Thymus (tissue), 11 donors: ENCODE measurements at regions not wholly inside any gene's neighbourhood (a gene's known extent, or its start where the extent isn't known, plus 50 kb on each side); places are given as distances from the start of the nearest gene placed in this dataset.

Experiments used
- DNase-seq, 9 donors: peaks; one replicate each; pipeline ENCODE4 v3.0.0-alpha.2; 2013; ENCODE audit warnings: low spot score in 9 of 9, low read depth in 6 of 9, missing footprints in 1 of 9
- H3K27ac ChIP-seq, 2 donors: one replicate each; pipeline ENCODE4 v1.5.1; 2013; ENCODE audit warnings: control low read depth in 1 of 2, low read depth in 1 of 2, low read length in 1 of 2, mild to moderate bottlenecking in 1 of 2, moderate library complexity in 1 of 2
- H3K27me3 ChIP-seq, 2 donors: one replicate each; pipeline ENCODE4 v1.5.1; 2013; ENCODE audit warnings: low read length in 1 of 2; ENCODE audit not compliant: control insufficient read depth in 2 of 2, insufficient read depth in 1 of 2
- H3K36me3 ChIP-seq, 2 donors: one replicate each; pipeline ENCODE4 v1.5.1; 2013; ENCODE audit warnings: low read length in 1 of 2, mild to moderate bottlenecking in 1 of 2, moderate library complexity in 1 of 2; ENCODE audit not compliant: control insufficient read depth in 2 of 2, insufficient read depth in 2 of 2
- H3K4me1 ChIP-seq, 2 donors: one replicate each; pipeline ENCODE4 v1.5.1; 2013; ENCODE audit warnings: low read length in 2 of 2; ENCODE audit not compliant: control insufficient read depth in 2 of 2, insufficient read depth in 2 of 2
- H3K4me3 ChIP-seq, 2 donors: one replicate each; pipeline ENCODE4 v1.5.1; 2013; ENCODE audit warnings: low read length in 2 of 2, control low read depth in 1 of 2, mild to moderate bottlenecking in 1 of 2
- H3K9me3 ChIP-seq, 2 donors: one replicate each; pipeline ENCODE4 v1.5.1; 2013; ENCODE audit warnings: low read length in 1 of 2, mild to moderate bottlenecking in 1 of 2; ENCODE audit not compliant: control insufficient read depth in 2 of 2, insufficient read depth in 1 of 2
- WGBS: extraction: QIAGEN DNeasy Blood & Tissue Kit; methylation state at CpG from one replicate; pipeline ENCODE4 v1.1.7; 2013; 5-methylcytosine and 5-hydroxymethylcytosine counted together
- donor health status: healthy.

DNA sequence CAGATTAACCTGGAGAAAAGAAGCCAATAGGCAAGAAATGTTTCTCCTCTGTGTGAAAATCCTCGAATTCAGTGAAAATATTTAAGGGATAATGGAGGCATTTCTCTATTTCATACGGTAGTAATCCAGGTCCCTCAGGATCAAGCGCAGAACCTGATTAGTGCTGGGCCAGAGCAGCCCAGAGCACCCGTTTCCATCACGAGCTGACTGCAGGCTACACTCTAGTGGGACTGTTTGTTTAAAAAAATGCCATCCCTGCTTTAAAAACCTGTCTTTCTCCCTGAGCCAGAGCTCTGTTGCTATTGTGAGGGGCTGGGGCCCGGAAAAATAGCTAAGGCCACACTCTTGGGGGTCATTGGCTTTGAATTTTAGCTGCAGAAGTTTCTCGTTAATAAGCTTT lies 223.2 kb upstream of the E2F8 start:
- Histone ChIP-seq H3K27me3 (no peaks in the 10 kb centered on the region), H3K4me3 (no peak overlapping the region), H3K36me3 (no peaks in the 10 kb centered on the region), H3K27ac (no peak overlapping the region), H3K4me1 (no peaks in the 10 kb centered on the region), H3K9me3 (no peaks in the 10 kb centered on the region)
- DNase-seq = no peak
- WGBS = 89% methylated on average over 7 of the region's 7 CpGs

DNA sequence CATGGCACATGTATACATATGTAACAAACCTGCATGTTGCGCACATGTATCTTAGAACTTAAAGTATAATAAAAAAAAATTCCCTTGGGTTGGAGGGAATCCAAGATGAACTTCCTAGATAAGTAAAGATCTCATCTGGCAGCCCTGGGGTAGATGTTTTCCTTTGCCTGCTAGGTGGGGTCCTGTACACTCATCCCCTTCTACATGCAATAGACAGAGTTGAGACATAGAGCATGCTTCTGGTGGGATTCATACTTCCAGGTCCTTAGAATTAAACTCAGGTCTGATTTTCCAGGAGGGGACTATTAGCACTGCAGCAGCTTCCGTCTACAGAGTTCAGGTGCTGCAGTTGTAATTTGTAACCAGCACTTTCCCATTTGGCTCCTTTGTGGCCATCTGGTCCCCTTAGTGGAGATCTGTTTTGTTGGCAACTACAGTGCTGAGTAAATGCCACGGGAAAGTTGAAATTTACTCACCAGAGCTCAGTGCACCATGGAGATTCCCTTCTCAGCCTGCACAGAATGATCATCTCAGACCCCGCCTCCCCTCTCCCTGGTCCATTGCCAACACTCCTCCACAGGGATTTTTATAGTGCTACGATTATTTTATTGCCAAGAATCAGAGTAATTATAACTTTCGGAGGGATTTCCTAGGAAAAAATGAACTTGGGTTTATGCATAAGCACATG lies 220.1 kb upstream of the E2F8 start:
- 76% methylated on average over 6 of the region's 6 CpGs for WGBS
- Histone ChIP-seq H3K27ac (no peak overlapping the region), H3K4me3 (no peak overlapping the region), H3K9me3 (no peaks in the 10 kb centered on the region), H3K36me3 (no peaks in the 10 kb centered on the region), H3K4me1 (no peaks in the 10 kb centered on the region), H3K27me3 (no peaks in the 10 kb centered on the region)
- no peak for DNase-seq

DNA sequence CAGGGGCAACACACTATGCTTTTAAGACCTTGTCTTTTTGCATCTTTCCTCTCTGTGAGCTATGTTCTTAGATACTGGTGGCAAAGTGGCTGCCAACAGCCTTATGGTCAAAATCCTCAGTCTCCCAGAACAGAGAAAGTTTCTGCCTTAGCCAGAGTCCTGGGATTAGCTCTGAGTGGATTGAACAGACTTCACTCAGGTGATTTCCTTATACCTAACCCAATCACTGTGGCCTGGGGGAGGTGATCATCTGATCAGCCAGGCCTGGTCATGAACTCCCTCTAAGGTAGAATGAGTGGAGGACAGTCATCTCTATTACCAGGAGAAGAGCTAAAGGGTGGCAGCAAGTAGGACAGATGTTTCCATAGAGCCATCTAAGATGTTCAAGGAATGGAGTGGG lies 218.5 kb upstream of the E2F8 start:
- Histone ChIP-seq H3K4me1 (no peaks in the 10 kb centered on the region), H3K27me3 (no peaks in the 10 kb centered on the region), H3K27ac (no peak overlapping the region), H3K4me3 (no peak overlapping the region), H3K9me3 (no peaks in the 10 kb centered on the region), H3K36me3 (no peaks in the 10 kb centered on the region)
- no peak for DNase-seq

DNA sequence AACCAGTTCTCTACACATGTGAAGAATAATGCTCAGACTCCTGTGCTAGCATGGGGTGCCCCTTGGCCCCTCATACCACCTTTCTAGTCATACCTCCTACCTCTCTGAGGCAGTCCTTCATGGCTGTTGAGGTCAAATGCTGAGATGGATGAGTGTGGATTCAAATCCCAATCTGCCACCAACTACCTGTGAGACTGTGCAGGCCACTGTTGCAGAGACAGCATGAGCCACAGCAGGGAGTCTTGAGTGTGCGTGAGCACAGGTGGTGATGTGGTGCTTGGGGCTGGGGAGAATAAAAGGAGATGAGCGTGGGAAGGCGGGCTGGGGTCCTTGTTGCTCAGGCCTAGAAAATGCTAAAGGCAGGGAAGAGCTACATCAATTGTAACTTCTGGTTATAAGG lies 218.0 kb upstream of the E2F8 start:
- Histone ChIP-seq H3K36me3 (no peaks in the 10 kb centered on the region), H3K4me1 (no peaks in the 10 kb centered on the region), H3K27ac (no peak overlapping the region), H3K27me3 (no peaks in the 10 kb centered on the region), H3K4me3 (no peak overlapping the region), H3K9me3 (no peaks in the 10 kb centered on the region)
- WGBS = 94% methylated on average over 3 of the region's 3 CpGs
- DNase-seq = no peak

DNA sequence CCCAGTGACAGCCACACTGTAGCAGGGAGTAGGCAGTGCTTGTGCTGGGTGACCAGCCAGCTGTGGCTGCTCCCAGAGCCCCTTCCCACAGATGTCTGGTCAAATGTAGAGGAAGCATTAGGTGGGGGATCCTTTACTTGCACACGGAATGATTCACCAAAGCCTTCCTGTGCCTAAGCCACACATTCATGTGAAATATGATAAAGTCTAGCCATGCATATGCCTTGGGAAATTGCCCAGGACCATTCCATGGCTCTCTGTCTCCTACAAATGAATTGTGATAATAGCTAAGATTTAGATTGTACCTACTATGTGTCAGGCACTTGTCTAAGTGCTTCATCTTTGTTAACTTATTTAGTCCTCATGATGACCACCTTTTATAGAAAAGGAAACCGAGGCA lies 217.5 kb upstream of the E2F8 start:
- 83% methylated on average over 2 of the region's 2 CpGs for WGBS
- Histone ChIP-seq H3K4me3 (no peak overlapping the region), H3K27me3 (no peaks in the 10 kb centered on the region), H3K27ac (no peak overlapping the region), H3K36me3 (no peaks in the 10 kb centered on the region), H3K9me3 (no peaks in the 10 kb centered on the region), H3K4me1 (no peaks in the 10 kb centered on the region)
- DNase-seq = no peak

DNA sequence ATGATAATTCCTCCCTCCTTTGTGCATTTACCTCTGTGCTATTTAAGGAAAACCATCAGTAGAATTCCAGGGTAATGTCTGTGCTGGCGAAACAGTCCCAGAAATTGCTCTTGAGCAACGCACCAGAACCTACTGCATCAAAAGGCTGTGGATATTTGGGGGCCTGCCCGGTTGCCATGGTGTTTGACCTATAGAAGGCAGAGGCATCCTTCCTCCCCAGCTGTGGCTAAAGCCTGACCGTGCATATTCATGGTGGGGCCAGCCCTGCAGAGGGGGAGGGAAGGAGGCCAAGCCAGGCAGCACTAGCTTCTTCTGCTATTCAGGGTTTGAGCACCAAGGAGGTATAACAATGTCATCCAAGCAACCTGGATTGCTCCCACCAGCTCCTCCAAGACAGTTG lies 215.0 kb upstream of the E2F8 start:
- no peak overlapping the region for H3K4me3 ChIP-seq
- no peaks in the 10 kb centered on the region for H3K27me3 ChIP-seq
- no peak overlapping the region for H3K27ac ChIP-seq
- H3K4me1 ChIP-seq = no peaks in the 10 kb centered on the region
- 54% methylated on average over 4 of the region's 4 CpGs for WGBS
- no peaks in the 10 kb centered on the region for H3K36me3 ChIP-seq
- no peaks in the 10 kb centered on the region for H3K9me3 ChIP-seq
- no peak for DNase-seq

DNA sequence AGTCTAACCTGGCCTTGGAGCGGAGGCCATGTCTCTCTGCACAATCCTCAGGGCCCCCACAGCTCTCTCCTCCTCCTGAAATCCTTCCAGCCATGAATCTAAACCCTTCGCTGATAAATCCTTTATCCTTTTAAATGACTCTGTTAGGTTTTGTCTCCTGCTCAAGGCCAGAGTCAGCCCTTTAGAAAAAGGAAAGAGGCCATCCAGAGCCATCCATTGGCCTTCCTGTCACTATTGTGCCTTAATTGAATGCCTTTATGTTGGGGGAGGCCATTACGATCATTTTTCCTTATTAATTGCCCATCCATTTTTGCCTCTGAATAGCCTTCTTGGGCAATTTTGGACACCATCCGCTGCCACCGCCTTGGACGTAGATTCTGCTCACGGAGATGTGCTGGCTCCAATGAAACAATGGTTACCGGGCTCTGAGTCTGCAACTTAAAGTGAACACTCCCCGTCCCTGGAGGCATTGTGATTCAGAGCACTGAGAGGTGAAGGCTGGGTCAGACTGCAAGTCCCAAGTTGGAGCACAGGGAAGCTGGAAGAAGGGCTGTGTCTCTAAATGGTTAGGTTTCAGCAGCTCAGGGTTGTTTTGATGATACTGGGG lies 213.0 kb upstream of the E2F8 start:
- H3K4me1 ChIP-seq = no peaks in the 10 kb centered on the region
- no peaks in the 10 kb centered on the region for H3K9me3 ChIP-seq
- no peak for DNase-seq
- no peak overlapping the region for H3K27ac ChIP-seq
- no peaks in the 10 kb centered on the region for H3K27me3 ChIP-seq
- WGBS = 84% methylated on average over 9 of the region's 9 CpGs
- no peak overlapping the region for H3K4me3 ChIP-seq
- H3K36me3 ChIP-seq = no peaks in the 10 kb centered on the region

DNA sequence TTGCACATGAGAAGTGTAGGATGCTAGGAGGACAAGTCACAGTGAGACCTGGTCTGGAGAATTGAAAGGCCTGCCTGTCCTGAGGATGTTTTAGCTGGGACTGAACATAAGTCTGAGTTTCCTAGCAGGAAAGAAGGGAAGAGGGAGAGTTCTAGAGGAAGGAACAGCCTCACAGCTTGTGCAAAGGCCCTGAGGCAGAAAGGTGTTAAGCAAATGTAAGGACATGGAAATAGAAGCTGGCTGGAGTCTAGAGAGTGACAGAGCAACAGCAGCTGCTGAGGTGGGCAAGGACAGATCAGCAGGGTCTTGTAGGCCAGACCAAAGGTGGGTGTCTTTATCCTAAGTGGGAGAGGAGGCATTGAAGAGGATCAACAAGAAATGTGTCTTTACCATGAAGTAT lies 210.9 kb upstream of the E2F8 start:
- DNase-seq = no peak
- Histone ChIP-seq H3K4me1 (no peaks in the 10 kb centered on the region), H3K27ac (no peak overlapping the region), H3K36me3 (no peaks in the 10 kb centered on the region), H3K9me3 (no peaks in the 10 kb centered on the region), H3K27me3 (no peaks in the 10 kb centered on the region), H3K4me3 (no peak overlapping the region)

DNA sequence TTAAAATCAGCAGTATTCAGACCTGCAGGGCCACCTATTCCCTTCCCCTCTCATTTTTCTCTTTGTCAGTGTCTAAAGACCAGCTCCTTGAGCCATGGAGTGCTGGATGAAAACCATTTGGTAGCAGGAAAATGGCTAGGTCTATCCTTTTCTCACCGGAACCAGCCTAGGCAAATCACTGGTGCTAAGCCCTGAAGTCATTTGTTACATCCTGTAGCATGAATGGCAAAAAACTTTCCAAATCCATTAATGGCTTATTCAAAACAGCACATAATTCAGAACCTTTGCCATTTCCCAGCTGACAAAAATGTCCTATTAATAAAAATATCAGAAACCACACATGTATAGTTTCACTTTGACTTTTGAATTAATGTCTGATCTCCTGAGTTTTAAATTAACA lies 209.5 kb upstream of the E2F8 start:
- no peak overlapping the region for H3K4me3 ChIP-seq
- 95% methylated on average over 1 of the region's 1 CpG for WGBS
- no peaks in the 10 kb centered on the region for H3K9me3 ChIP-seq
- H3K4me1 ChIP-seq = no peaks in the 10 kb centered on the region
- H3K36me3 ChIP-seq = no peaks in the 10 kb centered on the region
- H3K27ac ChIP-seq = no peak overlapping the region
- no peaks in the 10 kb centered on the region for H3K27me3 ChIP-seq
- DNase-seq = no peak
